HG03354 (cell line): ENCODE measurements at regions not wholly inside any gene's neighbourhood (a gene's known extent, or its start where the extent isn't known, plus 50 kb on each side); places are given as distances from the start of the nearest gene placed in this dataset.
"Not testable (repeated sequence)": the region's sequence is repeated elsewhere in the genome, so short reads cannot be mapped to it uniquely, and the experiment has no call there.

Experiments used
- ATAC-seq: cut with Tn5 transposase; IDR thresholded peaks from one replicate; pipeline ENCODE4 v1.9.1; 2021; ENCODE audit warnings: mild to moderate bottlenecking; ENCODE audit not compliant: unreplicated experiment, poor library complexity, severe bottlenecking

DNA sequence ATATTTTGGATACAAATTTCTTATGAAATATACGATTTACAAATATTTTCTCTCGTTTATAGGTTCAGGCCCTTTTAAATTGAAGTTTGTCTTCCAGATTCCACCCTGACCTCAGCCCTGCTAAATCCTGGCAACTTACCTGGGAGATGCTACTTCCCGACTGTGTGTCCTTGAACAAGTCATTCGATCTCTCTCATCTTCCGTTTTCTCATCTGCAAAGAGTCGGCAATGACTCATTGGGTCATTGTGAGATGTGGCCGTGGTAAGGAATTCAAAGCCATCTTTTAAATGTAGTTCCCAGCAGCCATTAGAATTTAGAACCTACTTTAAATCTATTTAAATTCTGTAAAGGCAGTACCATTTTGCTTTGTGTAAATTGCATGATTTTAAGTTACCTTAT, 72.5 kb downstream of the LHX2 start:
- ATAC-seq = no peak

DNA sequence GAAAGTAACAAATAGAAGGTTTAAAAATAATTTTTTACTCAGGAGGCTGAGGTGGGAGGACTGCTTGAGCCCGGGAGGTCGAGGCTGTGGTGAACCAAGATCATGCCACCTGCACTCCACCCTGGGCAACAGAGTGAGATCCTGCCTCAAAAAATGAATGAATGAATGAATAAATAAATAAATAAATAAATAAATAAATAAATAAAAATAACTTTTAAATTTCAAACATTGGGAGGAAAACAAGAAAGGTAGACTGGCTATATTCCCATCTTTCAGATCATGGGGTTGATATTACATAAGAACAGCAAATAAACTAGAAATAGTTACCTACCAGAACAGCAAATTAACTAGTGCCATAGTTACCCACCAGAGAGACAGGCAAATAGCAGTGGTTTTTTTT, 75.7 kb downstream of the LHX2 start:
- ATAC-seq = no peak

DNA sequence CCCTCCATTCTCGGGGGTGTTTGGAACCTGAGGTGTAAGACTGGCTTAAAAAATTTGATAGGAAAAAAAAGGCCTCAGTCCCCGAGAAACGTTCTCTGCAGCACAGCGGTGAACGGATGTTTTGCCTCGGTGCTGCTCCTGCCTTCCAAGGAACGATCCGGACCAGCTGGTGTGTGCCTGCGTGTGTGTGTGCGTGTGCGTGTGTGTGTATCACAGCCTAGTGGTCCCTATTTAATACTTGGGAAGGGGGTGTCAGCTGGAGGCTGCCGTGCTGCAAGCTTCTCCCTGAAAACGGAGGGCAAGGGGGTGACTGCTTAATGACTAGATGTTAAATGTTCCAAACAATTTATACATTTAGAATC, 76.9 kb downstream of the LHX2 start:
- ATAC-seq = no peak

- ATAC-seq = peak; percentile 66
These were observed 78.3 kb downstream of the LHX2 start for GRCh38 chr9:124089631-124090488.

- ATAC-seq = no peak
These were observed 86.8 kb downstream of the LHX2 start for GRCh38 chr9:124098141-124098905.

GRCh38 chr9:124099860-124100259, 88.3 kb downstream of the LHX2 start:
- ATAC-seq = no peak

DNA sequence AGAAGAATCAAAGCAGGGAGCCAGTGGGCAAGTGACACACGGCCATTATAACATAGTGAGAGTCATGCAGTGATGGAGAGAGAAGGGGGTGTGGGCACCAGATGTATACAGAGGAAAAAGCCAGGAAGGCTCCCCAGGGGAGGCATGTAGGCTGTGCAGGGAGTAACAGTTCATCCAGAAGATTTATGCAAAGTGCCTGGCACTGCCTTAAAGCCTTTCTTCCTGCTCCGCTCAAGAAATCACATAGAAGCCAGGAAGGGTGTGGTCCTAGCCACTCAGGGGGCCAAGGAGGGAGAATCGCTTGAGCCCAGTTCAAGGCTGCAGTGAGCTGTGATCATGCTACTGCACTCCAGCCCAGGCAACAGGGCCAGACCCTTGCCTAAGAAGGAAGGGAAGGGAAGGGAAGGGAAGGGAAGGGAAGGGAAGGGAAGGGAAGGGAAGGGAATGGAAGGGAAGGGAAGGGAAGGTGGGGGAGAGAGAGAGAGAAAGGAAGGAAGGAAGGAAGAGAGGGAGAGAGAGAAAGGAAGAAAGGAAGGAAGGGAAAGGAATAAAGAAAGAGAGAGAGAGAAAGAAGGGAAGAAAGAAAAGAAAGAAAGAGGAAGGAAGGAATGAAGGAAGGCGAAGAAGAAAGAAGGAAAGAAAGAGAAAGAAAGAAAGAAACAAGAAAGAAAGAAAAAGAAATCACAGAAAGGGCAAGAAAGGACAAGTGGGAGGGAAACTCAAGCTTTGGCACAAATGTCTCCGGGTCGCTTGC, 89.8 kb downstream of the LHX2 start:
- no peak for ATAC-seq

DNA sequence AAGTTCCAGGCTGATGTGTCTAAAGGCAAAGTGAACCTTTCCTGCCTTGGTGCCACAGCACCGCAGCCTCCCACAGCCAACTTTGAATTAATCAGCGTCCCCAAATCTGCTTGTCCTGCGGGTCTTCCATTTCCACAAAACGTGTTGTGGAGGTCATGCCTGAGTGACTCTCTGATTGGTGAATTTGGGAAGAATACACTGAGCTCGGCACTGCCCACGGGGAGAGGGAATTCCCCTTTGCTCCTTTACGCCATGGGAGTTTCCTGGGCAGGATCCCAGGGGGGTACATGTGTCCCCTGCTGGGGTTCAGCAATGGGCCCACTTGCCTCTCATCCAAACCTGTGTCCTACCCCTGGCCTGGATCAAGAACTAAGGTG, 90.4 kb downstream of the LHX2 start:
- no peak for ATAC-seq

GRCh38 chr9:124102363-124102762, 90.8 kb downstream of the LHX2 start:
- ATAC-seq = no peak

- ATAC-seq = no peak
These were observed 93.7 kb downstream of the LHX2 start for GRCh38 chr9:124105266-124105665.

DNA sequence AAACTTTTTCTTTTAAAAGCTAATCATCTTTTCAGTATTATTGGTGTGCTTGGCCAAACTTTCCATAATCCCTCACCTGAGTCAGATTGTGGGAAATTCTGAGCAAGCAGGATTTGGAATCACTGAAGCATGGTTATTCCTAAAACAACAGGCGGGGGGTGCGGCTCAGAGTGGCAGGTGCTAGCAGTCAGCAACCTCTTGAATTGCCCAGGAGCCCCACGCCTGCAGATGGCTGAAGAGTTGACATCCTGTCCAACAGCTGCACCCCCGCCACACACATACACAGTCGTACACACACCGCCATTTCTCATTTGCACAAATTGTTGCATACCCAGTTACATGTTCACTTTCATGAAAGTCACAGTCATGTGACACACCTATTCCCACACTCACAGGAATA, 96.6 kb downstream of the LHX2 start:
- no peak for ATAC-seq

DNA sequence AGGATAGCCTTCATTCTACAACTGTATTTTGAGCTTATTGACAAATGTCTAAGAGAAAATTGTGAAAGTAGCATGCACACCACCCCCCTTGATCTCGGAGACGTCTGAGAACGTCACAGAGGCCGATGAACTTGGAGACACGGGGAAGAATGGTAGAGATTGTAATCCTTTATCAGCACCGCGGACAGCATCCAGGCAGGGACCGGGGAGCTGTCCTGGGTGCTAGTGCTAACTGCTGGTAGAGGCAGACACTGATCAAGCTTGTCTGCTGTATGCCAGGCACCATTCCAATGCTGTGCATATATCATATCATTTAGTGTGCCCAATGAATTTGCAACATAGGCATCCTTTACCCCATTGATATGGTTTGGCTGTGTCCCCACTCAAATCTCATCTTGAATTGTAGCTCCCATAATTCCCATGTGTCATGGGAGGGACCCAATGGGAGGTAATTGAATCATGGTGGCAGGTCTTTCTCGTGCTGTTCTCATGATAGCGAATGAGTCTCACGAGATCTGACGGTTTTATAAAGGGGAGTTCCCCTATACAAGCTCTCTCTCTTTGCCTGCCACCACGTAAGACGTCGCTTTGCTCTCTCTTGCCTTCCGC, 98.8 kb downstream of the LHX2 start:
- ATAC-seq = no peak

DNA sequence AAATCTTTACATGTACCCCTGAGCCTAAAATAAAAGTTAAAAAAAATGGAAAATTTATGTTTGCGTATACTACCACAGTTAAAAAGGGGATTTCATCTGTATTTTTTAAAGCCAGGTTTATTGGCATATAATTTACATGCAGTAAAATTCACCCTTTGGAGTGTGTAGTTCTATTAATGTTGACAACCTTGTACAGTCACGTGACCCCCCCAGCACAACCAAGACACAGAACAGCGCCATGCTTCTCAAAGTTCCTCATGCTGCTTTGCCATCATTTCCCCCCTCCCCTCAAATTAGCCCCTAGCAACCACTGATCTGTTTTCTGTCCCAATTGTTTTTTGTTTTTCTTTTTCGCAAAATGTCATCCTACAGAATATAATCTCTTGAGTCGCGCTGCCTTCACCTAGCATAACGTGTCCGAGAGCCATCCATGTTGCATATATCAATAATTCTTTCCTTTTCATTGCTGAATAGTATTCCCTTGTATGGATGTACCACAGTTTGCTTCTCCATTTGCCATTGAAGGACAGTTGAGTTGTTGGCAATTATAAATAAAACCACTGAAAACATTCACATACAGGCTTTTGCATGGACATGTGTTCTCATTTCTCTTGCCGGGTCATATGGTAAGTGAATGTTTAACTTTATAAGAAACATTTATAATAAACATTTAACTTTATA, 105.3 kb downstream of the LHX2 start:
- ATAC-seq = no peak

DNA sequence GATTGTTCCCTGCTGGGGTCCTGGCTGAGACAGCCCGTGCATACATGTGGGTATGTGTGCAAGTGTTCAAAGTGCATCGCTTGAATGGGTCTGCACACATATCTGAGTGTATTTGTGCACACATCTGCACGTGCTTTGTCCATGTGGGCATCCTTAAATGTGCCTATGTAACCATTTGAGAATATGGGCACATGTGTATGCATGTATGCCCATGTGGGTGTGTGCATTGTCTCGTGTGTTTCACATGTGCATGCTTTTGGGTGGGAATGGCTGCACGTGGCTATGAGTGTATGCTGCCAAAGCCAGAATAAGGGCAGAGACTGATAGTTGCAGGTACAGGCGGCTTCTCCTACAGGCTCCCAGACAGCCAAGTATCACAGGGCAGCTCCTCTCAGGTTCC, 107.3 kb downstream of the LHX2 start:
- no peak for ATAC-seq

- ATAC-seq = no peak
These were observed 108.7 kb downstream of the LHX2 start for GRCh38 chr9:124120272-124120671.

- no peak for ATAC-seq
These were observed 110.2 kb downstream of the LHX2 start for GRCh38 chr9:124121725-124122124.

DNA sequence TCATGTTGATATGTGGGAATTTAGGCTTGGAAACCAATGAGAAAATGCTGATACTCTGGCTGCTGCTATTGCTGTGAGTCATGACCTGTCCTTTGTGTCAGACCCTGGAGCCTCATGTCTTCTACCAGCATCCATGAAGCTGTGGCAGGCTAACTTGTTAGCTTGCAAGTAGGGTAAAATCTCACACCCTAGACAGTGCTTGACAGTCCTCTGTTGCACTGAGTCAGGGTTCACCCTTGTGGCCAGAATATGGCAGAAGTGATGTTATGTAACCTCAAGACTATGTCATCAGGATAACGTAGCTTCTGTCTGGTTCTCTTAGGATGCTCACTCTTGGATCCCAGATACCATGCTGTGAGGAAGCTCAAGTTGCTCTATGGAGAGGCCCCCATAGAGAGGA, 110.8 kb downstream of the LHX2 start:
- no peak for ATAC-seq

DNA sequence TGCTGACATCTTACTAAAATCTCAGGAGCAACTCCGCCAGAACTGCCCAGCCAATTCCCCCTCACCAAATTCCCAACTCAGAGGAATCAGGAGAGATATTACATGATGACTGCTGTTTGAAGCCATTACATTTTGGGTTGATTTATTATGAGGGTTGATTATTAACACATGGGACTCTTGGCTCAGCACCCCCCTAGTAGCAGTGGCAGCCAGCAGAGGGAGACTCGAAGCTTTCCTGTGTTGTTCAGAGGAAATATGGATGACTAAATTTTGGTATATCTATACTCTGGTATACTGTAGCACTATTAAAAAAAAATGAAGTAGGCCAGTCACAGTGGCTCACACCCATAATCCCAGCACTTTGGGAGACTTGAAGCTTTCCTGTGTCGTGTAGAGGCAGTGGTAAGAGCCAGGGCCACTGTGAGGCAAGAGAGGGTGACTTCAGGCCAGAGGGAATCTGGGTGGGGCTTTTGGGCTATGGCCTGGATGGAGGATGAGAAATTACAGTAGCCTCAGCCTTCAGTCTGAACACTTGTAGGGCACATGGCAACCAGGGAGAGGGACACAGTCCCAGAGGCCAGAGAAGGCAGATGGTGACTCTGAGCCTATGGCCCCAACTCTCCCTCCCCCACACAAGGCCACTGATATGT, 111.4 kb downstream of the LHX2 start:
- ATAC-seq = no peak

- ATAC-seq = not testable (repeated sequence)
These were observed 112.1 kb downstream of the LHX2 start for GRCh38 chr9:124123621-124124020.
